Naive B cell (primary cell): ENCODE measurements at regions not wholly inside any gene's neighbourhood (a gene's known extent, or its start where the extent isn't known, plus 50 kb on each side); places are given as distances from the start of the nearest gene placed in this dataset.
A peak's percentile ranks its signal among the peaks of the same experiment; 100 is the strongest.

ENCODE experiments used
- ATAC-seq, 2 donors: fragments of 150-1000 bp; cut with Tn5 transposase; 2 replicates each; pipeline ENCODE4 v1.10.0; 2021; ENCODE audit warnings: low read depth in 2 of 2, mild to moderate bottlenecking in 2 of 2, moderate library complexity in 2 of 2
- DNase-seq: peaks from one replicate; pipeline ENCODE4 v3.0.0; 2022
- H3K27ac Mint-ChIP-seq, 6 donors: one replicate each; pipeline ENCODE4 v1.8.0; 2020 to 2022; ENCODE audit warnings: mild to moderate bottlenecking in 6 of 6, mixed read lengths in 6 of 6, moderate library complexity in 5 of 6, inconsistent platforms in 2 of 6
- H3K27me3 Mint-ChIP-seq, 3 donors: one replicate each; pipeline ENCODE4 v1.8.0; 2021 to 2022; ENCODE audit warnings: mixed read lengths in 3 of 3, mild to moderate bottlenecking in 1 of 3
- H3K36me3 Mint-ChIP-seq, 2 donors: one replicate each; pipeline ENCODE4 v1.8.0; 2020 to 2022; ENCODE audit warnings: mixed read lengths in 2 of 2, inconsistent platforms in 1 of 2, mild to moderate bottlenecking in 1 of 2
- H3K4me1 Mint-ChIP-seq, 3 donors: one replicate each; pipeline ENCODE4 v1.8.0; 2020 to 2022; ENCODE audit warnings: mixed read lengths in 3 of 3, inconsistent platforms in 1 of 3, mild to moderate bottlenecking in 1 of 3, moderate library complexity in 1 of 3
- H3K4me3 Mint-ChIP-seq, 8 donors: one replicate each; pipeline ENCODE4 v1.8.0; 2020 to 2022; ENCODE audit warnings: mild to moderate bottlenecking in 8 of 8, mixed read lengths in 8 of 8, moderate library complexity in 8 of 8, inconsistent platforms in 2 of 8
- H3K9me3 Mint-ChIP-seq, 7 donors: one replicate each; pipeline ENCODE4 v1.8.0; 2020 to 2022; ENCODE audit warnings: mixed read lengths in 7 of 7, mild to moderate bottlenecking in 5 of 7, inconsistent platforms in 2 of 7, moderate library complexity in 1 of 7

GRCh38 chr20:22371843-22372242, 212.5 kb downstream of the FOXA2 start:
- Mint-ChIP-seq H3K4me1 (peaks cover 38 to 70% (median 59%) of the 10 kb centered on the region in 3 donors), H3K36me3 (no peaks in the 10 kb centered on the region), H3K9me3 (no peaks in the 10 kb centered on the region), H3K27me3 (no peaks in the 10 kb centered on the region), H3K4me3 (peak overlapping the region; percentile 61 to 96 (median 83)), H3K27ac (peak overlapping the region; percentile 10 to 96 (median 84))
- peak; percentile 63 for DNase-seq
- ATAC-seq = peak; percentile 93 to 94

- Mint-ChIP-seq H3K27ac (peak overlapping the region in 1 of 6 donors; percentile 38), H3K27me3 (peaks cover 0 to 4% (median 0%) of the 10 kb centered on the region in 3 donors), H3K36me3 (no peaks in the 10 kb centered on the region), H3K4me3 (peak overlapping the region in 1 of 8 donors; percentile 13), H3K4me1 (peaks cover 38 to 69% (median 59%) of the 10 kb centered on the region in 3 donors), H3K9me3 (no peaks in the 10 kb centered on the region)
- no peak for DNase-seq
- no peak for ATAC-seq
These were observed 214.2 kb downstream of the FOXA2 start for GRCh38 chr20:22370137-22370536.

- DNase-seq = no peak
- no peak for ATAC-seq
- Mint-ChIP-seq H3K9me3 (peaks cover 0 to 2% (median 0%) of the 10 kb centered on the region in 7 donors), H3K4me1 (peaks cover 38 to 65% (median 59%) of the 10 kb centered on the region in 3 donors), H3K4me3 (peak overlapping the region in 2 of 8 donors; percentile 2 to 30), H3K27me3 (peaks cover 0 to 4% (median 0%) of the 10 kb centered on the region in 3 donors), H3K36me3 (no peaks in the 10 kb centered on the region), H3K27ac (peak overlapping the region in 2 of 6 donors; percentile 7 to 73)
These were observed 215.3 kb downstream of the FOXA2 start for GRCh38 chr20:22369100-22369499.

- no peak for DNase-seq
- Mint-ChIP-seq H3K4me1 (peaks cover 34 to 58% (median 52%) of the 10 kb centered on the region in 3 donors), H3K27ac (peak overlapping the region in 1 of 6 donors; percentile 73), H3K9me3 (peaks cover 0 to 6% (median 2%) of the 10 kb centered on the region in 7 donors), H3K36me3 (no peaks in the 10 kb centered on the region), H3K27me3 (peaks cover 0 to 4% (median 0%) of the 10 kb centered on the region in 3 donors), H3K4me3 (peak overlapping the region in 3 of 8 donors; percentile 6 to 41 (median 26))
- no peak for ATAC-seq
These were observed 216.1 kb downstream of the FOXA2 start for GRCh38 chr20:22368235-22368634.

GRCh38 chr20:22366631-22367030, 217.7 kb downstream of the FOXA2 start:
- H3K36me3 Mint-ChIP-seq = no peaks in the 10 kb centered on the region
- no peak overlapping the region for H3K27ac Mint-ChIP-seq
- H3K9me3 Mint-ChIP-seq = peaks cover 0 to 6% (median 2%) of the 10 kb centered on the region in 7 donors
- H3K4me3 Mint-ChIP-seq = no peak overlapping the region
- peaks cover 0 to 4% (median 0%) of the 10 kb centered on the region in 3 donors for H3K27me3 Mint-ChIP-seq
- no peak for ATAC-seq
- no peak for DNase-seq
- peaks cover 21 to 43% (median 36%) of the 10 kb centered on the region in 3 donors for H3K4me1 Mint-ChIP-seq

- Mint-ChIP-seq H3K4me1 (no peaks in the 10 kb centered on the region), H3K9me3 (peaks cover 0 to 5% (median 0%) of the 10 kb centered on the region in 7 donors), H3K27ac (no peak overlapping the region), H3K36me3 (no peaks in the 10 kb centered on the region), H3K4me3 (no peak overlapping the region), H3K27me3 (peaks cover 0 to 7% (median 5%) of the 10 kb centered on the region in 3 donors)
- no peak for DNase-seq
- ATAC-seq = no peak
These were observed 229.7 kb downstream of the FOXA2 start for GRCh38 chr20:22354647-22355046.

- Mint-ChIP-seq H3K36me3 (no peaks in the 10 kb centered on the region), H3K27me3 (peaks cover 5 to 7% (median 5%) of the 10 kb centered on the region in 3 donors), H3K4me3 (no peak overlapping the region), H3K9me3 (peaks cover 0 to 5% (median 0%) of the 10 kb centered on the region in 7 donors), H3K27ac (no peak overlapping the region), H3K4me1 (no peaks in the 10 kb centered on the region)
- DNase-seq (no peak), ATAC-seq (no peak)
These were observed 230.8 kb downstream of the FOXA2 start for GRCh38 chr20:22353586-22353985.

- Mint-ChIP-seq H3K4me3 (no peak overlapping the region), H3K4me1 (peaks cover 0 to 3% (median under 1%) of the 10 kb centered on the region in 3 donors), H3K27me3 (peaks cover 5 to 7% (median 5%) of the 10 kb centered on the region in 3 donors), H3K27ac (no peak overlapping the region), H3K9me3 (peaks cover 0 to 5% (median 0%) of the 10 kb centered on the region in 7 donors), H3K36me3 (no peaks in the 10 kb centered on the region)
- ATAC-seq (no peak), DNase-seq (no peak)
These were observed 232.4 kb downstream of the FOXA2 start for GRCh38 chr20:22352019-22352418.

- peaks cover 0 to 5% (median 0%) of the 10 kb centered on the region in 7 donors for H3K9me3 Mint-ChIP-seq
- peaks cover 0 to 5% (median 0%) of the 10 kb centered on the region in 3 donors for H3K27me3 Mint-ChIP-seq
- H3K36me3 Mint-ChIP-seq = no peaks in the 10 kb centered on the region
- no peak overlapping the region for H3K27ac Mint-ChIP-seq
- H3K4me3 Mint-ChIP-seq = no peak overlapping the region
- ATAC-seq (no peak), DNase-seq (no peak)
- H3K4me1 Mint-ChIP-seq = peaks cover 8 to 13% (median 9%) of the 10 kb centered on the region in 3 donors
These were observed 233.7 kb downstream of the FOXA2 start for GRCh38 chr20:22350624-22351023.

- peaks cover 8 to 13% (median 9%) of the 10 kb centered on the region in 3 donors for H3K4me1 Mint-ChIP-seq
- ATAC-seq (no peak), DNase-seq (no peak)
- H3K4me3 Mint-ChIP-seq = no peak overlapping the region
- peaks cover 0 to 5% (median 0%) of the 10 kb centered on the region in 3 donors for H3K27me3 Mint-ChIP-seq
- no peaks in the 10 kb centered on the region for H3K9me3 Mint-ChIP-seq
- H3K27ac Mint-ChIP-seq = peak overlapping the region in 1 of 6 donors; percentile 53
- no peaks in the 10 kb centered on the region for H3K36me3 Mint-ChIP-seq
These were observed 236.4 kb downstream of the FOXA2 start for GRCh38 chr20:22348010-22348409.

GRCh38 chr20:22346716-22347115, 237.7 kb downstream of the FOXA2 start:
- Mint-ChIP-seq H3K4me1 (peaks cover 8 to 13% (median 9%) of the 10 kb centered on the region in 3 donors), H3K9me3 (no peaks in the 10 kb centered on the region), H3K27ac (peak overlapping the region in 1 of 6 donors; percentile 57), H3K27me3 (peaks cover 0 to 5% (median 0%) of the 10 kb centered on the region in 3 donors), H3K36me3 (no peaks in the 10 kb centered on the region), H3K4me3 (peak overlapping the region in 2 of 8 donors; percentile 9 to 17)
- ATAC-seq = no peak
- no peak for DNase-seq

- H3K27me3 Mint-ChIP-seq = peaks cover 5 to 13% (median 8%) of the 10 kb centered on the region in 3 donors
- H3K36me3 Mint-ChIP-seq = no peaks in the 10 kb centered on the region
- H3K27ac Mint-ChIP-seq = no peak overlapping the region
- DNase-seq = no peak
- ATAC-seq = no peak
- H3K4me1 Mint-ChIP-seq = peaks cover 13 to 19% (median 17%) of the 10 kb centered on the region in 3 donors
- H3K4me3 Mint-ChIP-seq = no peak overlapping the region
- no peaks in the 10 kb centered on the region for H3K9me3 Mint-ChIP-seq
These were observed 240.8 kb downstream of the FOXA2 start for GRCh38 chr20:22343612-22344011.

GRCh38 chr20:22342410-22342809, 242.0 kb downstream of the FOXA2 start:
- Mint-ChIP-seq H3K27me3 (peaks cover 5 to 24% (median 17%) of the 10 kb centered on the region in 3 donors), H3K9me3 (no peaks in the 10 kb centered on the region), H3K27ac (peak overlapping the region in 1 of 6 donors; percentile 38), H3K36me3 (no peaks in the 10 kb centered on the region), H3K4me3 (no peak overlapping the region), H3K4me1 (peaks cover 13 to 19% (median 17%) of the 10 kb centered on the region in 3 donors)
- DNase-seq (no peak), ATAC-seq (no peak)

GRCh38 chr20:22341508-22341907, 242.9 kb downstream of the FOXA2 start:
- Mint-ChIP-seq H3K27ac (no peak overlapping the region), H3K36me3 (no peaks in the 10 kb centered on the region), H3K4me1 (peaks cover 8 to 11% (median 11%) of the 10 kb centered on the region in 3 donors), H3K27me3 (peaks cover 11 to 30% (median 23%) of the 10 kb centered on the region in 3 donors), H3K4me3 (no peak overlapping the region), H3K9me3 (no peaks in the 10 kb centered on the region)
- ATAC-seq (no peak), DNase-seq (no peak)
